ENCODE measurements at regions not wholly inside any gene's neighbourhood (a gene's known extent, or its start where the extent isn't known, plus 50 kb on each side); places are given as distances from the start of the nearest gene placed in this dataset.
"Not testable (repeated sequence)": the region's sequence is repeated elsewhere in the genome, so short reads cannot be mapped to it uniquely, and the experiment has no call there.

GRCh38 chr18:25535495-25535894 is 183.5 kb upstream of the ZNF521 start:
- H3K27me3 ChIP-seq (ENCODE audit: insufficient read depth, low read depth, severe bottlenecking), result no peaks in the 10 kb centered on the region
- no peak for DNase-seq
- TF ChIP-seq CTCF (IDR thresholded peaks at IDR 0.05; ENCODE audit: low read depth, low read length), result no peak

GRCh38 chr18:25534401-25534800 is 182.4 kb upstream of the ZNF521 start:
- Histone ChIP-seq H3K9me3 (ENCODE audit: severe bottlenecking) (no peaks in the 10 kb centered on the region), H3K27ac (no peak overlapping the region), H3K36me3 (no peaks in the 10 kb centered on the region), H3K27me3 (ENCODE audit: insufficient read depth, low read depth, severe bottlenecking) (no peaks in the 10 kb centered on the region), H3K4me3 (ENCODE audit: low read depth, low read length) (no peak overlapping the region)
- DNase-seq, result no peak
- TF ChIP-seq CTCF (IDR thresholded peaks at IDR 0.05; ENCODE audit: low read depth, low read length), result no peak

More at GRCh38 chr18:25535495-25535894, 183.5 kb upstream of the ZNF521 start:
- H3K4me3 ChIP-seq (ENCODE audit: low read depth, low read length), result no peak overlapping the region
- no peak overlapping the region for H3K27ac ChIP-seq
- no peaks in the 10 kb centered on the region for H3K9me3 ChIP-seq (ENCODE audit: severe bottlenecking)
- H3K36me3 ChIP-seq, result no peaks in the 10 kb centered on the region

- Histone ChIP-seq H3K27ac (no peak overlapping the region), H3K4me3 (ENCODE audit: low read depth, low read length) (no peak overlapping the region), H3K27me3 (ENCODE audit: insufficient read depth, low read depth, severe bottlenecking) (no peaks in the 10 kb centered on the region), H3K36me3 (no peaks in the 10 kb centered on the region), H3K9me3 (ENCODE audit: severe bottlenecking) (no peaks in the 10 kb centered on the region)
- DNase-seq, result no peak
- TF ChIP-seq CTCF (IDR thresholded peaks at IDR 0.05; ENCODE audit: low read depth, low read length), result no peak
Observed at GRCh38 chr18:25533218-25533617, 181.3 kb upstream of the ZNF521 start.

GRCh38 chr18:25531207-25531606 is 179.2 kb upstream of the ZNF521 start:
- H3K36me3 ChIP-seq, result no peaks in the 10 kb centered on the region
- no peak for TF ChIP-seq CTCF (IDR thresholded peaks at IDR 0.05; ENCODE audit: low read depth, low read length)
- no peak overlapping the region for H3K27ac ChIP-seq
- no peak for DNase-seq
- no peak overlapping the region for H3K4me3 ChIP-seq (ENCODE audit: low read depth, low read length)
- no peaks in the 10 kb centered on the region for H3K9me3 ChIP-seq (ENCODE audit: severe bottlenecking)
- H3K27me3 ChIP-seq (ENCODE audit: insufficient read depth, low read depth, severe bottlenecking), result no peaks in the 10 kb centered on the region

GRCh38 chr18:25525789-25526188 is 173.8 kb upstream of the ZNF521 start:
- H3K36me3 ChIP-seq; H3K9me3 ChIP-seq (ENCODE audit: severe bottlenecking); H3K4me3 ChIP-seq (ENCODE audit: low read depth, low read length); DNase-seq; H3K27ac ChIP-seq; H3K27me3 ChIP-seq (ENCODE audit: insufficient read depth, low read depth, severe bottlenecking): not testable (repeated sequence)

GRCh38 chr18:25518716-25519053 is 166.7 kb upstream of the ZNF521 start:
- no peaks in the 10 kb centered on the region for H3K9me3 ChIP-seq (ENCODE audit: severe bottlenecking)

More at GRCh38 chr18:25518716-25519053, 166.7 kb upstream of the ZNF521 start:
- no peak overlapping the region for H3K4me3 ChIP-seq (ENCODE audit: low read depth, low read length)
- no peaks in the 10 kb centered on the region for H3K36me3 ChIP-seq
- TF ChIP-seq CTCF (IDR thresholded peaks at IDR 0.05; ENCODE audit: low read depth, low read length), result no peak
- DNase-seq, result no peak
- no peak overlapping the region for H3K27ac ChIP-seq
- H3K27me3 ChIP-seq (ENCODE audit: insufficient read depth, low read depth, severe bottlenecking), result peaks cover 17% of the 10 kb centered on the region
